LNCAP (cell line): ENCODE measurements at regions not wholly inside any gene's neighbourhood (a gene's known extent, or its start where the extent isn't known, plus 50 kb on each side); places are given as distances from the start of the nearest gene placed in this dataset.

Source experiments
- TF ChIP-seq, protein P1 (sequence below): fragments of 450-650 bp; IDR thresholded peaks from 2 replicates; pipeline ENCODE4 v1.5.1; 2017; ENCODE audit warnings: mild to moderate bottlenecking

DNA sequence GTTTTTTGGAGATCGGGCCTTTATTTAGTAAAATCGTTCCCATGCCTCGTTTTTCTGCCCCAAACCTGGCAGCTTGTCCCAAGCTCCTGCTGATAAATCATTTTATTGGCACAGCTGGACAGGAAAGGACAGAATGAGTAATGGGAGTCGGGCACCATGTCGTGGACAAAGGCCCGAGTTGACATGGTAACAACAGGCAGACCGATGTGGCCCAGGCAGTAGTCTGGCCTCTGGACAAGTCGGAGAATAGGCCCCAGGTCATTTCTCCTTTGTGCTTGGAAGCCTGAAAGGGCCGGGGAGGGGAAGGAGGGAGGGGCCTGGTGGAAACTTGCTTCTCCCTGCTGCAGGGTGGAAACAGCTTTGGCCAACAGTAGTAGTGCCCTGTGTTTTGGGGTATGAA is 234.9 kb downstream of the SUDS3 start:
- TF ChIP-seq, protein P1, sequence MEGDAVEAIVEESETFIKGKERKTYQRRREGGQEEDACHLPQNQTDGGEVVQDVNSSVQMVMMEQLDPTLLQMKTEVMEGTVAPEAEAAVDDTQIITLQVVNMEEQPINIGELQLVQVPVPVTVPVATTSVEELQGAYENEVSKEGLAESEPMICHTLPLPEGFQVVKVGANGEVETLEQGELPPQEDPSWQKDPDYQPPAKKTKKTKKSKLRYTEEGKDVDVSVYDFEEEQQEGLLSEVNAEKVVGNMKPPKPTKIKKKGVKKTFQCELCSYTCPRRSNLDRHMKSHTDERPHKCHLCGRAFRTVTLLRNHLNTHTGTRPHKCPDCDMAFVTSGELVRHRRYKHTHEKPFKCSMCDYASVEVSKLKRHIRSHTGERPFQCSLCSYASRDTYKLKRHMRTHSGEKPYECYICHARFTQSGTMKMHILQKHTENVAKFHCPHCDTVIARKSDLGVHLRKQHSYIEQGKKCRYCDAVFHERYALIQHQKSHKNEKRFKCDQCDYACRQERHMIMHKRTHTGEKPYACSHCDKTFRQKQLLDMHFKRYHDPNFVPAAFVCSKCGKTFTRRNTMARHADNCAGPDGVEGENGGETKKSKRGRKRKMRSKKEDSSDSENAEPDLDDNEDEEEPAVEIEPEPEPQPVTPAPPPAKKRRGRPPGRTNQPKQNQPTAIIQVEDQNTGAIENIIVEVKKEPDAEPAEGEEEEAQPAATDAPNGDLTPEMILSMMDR: no peak

DNA sequence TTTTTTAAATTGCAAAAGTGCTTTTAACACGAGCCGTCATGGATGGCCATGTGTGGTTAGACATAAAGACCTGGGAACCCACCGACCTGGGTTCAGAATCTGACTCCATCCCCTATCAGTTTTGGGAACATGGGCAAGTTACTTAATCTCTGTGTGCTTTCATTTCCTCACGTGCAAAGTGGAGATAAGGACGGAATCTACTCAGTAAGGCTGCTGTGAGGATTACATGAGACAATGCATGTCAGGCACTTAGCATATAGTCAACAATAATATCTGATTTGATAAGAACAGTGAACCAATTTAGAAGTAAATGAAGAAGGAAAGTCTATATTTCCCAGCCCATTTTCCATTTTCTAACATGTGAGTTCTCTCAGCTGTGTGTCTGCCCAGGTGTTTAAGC is 235.4 kb downstream of the SUDS3 start:
- TF ChIP-seq, protein P1: no peak

DNA sequence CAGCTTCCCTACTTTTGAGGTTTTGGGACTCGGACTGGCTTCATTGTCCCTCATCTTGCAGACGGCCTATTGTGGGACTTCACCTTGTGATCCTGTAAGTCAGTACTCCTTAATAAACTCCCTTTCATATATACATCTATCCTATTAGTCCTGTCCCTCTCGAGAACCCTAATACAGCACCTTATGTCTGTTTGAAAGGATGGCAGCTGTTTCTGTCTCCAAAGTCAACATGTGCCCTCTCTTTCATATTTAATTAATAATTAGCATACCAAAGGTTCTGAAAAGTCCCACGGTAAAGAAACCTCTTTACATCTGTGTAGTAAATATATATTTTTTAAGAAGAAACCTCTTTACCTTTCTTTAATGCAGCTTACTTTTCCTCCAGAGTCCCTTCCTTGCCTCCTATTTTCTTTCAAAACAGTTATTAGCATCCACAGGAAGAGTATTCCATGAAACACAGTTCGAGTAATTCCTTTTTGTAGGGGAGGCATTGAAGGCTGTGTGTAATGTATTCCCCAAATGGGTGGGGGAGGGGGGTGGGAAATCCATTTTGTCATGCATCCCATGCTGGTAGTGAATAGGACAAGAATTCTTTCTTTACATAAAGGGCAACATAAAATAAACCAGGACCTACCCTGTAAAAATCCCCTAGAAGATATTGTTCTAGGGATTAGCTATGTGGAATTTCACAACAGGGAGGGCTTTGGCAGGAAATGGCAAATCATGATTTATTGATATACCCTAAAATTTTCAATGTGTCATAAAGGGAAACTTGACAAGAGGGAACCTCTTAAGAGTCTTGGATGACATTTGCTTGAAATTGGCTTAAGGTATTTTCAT is 241.5 kb downstream of the SUDS3 start:
- TF ChIP-seq, protein P1: no peak

DNA sequence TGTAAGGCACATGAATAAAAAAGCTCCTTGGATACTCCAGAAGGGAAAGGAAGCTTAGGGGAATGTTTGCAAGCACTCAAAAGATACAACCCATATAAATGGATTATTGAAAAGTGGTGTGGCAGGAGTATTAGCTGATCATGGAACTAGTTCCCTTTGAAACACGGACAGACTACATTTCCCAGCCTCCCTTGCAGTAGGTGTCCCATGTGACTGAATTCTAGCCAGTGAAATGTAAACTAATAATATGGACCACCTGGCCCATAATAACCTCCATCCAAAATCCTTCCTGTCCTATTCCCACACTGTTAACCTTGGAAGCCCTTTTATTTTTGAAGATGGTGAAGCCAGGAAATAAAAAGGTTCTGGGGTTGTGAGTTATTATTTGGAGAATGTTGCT is 242.3 kb downstream of the SUDS3 start:
- TF ChIP-seq, protein P1: no peak

DNA sequence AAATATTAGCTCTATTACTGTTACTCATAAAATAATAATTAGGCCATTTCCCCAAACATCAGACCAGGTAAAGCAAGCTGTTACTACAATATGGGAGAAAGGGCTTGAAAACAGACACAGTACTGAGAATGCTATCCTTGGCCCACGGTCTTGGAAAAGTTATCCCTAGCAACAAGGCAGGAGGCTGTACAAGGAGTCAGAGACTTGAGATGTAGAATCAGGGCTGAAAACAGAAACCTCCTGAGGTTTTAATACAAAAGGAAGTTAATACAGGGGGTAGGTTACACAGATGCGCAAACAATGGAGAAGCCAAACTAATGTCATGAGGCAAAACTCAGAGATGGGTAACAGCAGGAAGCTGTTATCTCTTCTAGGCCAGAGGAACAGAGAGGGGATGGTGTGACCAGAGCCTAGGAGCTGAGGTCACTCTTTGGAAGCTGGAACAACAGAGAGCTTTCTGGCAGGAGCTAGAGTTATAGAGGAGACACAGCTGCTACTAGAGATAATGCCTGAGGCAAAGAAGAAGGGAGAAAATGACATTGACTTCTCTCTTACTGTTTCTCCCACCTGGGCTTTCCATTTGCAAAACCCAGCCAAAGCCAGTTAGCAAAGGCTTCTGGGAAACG is 248.8 kb downstream of the SUDS3 start:
- TF ChIP-seq, protein P1: no peak

DNA sequence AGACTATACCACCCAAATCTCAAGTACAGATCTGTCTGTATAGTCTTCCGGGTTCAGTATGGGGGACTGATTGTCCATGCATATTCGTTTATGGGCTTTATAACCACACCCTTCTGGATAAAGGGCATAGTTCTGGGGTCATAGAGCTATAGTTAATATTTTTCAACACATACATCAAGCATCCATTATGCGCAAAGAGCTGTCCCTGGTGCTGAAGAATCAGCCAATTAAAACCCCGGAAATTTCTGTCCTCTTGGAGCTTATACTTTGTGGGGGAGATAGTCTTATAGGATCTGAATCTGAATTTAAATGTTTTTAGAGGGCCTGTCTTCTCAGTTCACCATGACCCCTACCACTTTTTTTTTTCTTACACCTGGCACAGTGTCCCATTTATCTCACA is 256.7 kb downstream of the SUDS3 start:
- TF ChIP-seq, protein P1: no peak

DNA sequence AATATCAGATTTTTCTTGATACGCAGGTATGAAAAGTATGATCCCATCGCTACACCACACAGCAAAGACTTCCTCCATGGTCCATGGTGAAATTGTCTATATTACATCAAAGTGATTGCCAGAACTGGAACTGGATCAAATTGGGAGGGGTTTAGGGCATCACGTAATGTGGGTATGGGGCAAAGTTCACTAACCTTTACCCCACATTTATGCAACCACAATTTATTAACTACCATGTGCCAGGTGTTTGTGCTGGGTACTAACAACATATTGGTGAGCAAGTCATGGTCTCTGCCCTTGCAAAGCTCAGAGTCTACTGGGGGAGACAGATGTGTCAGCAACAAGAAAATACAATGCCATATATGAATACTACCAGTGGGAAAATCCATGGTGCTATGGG is 258.9 kb downstream of the SUDS3 start:
- TF ChIP-seq, protein P1: no peak
